OCI-LY3 (cell line): ENCODE measurements at regions not wholly inside any gene's neighbourhood (a gene's known extent, or its start where the extent isn't known, plus 50 kb on each side); places are given as distances from the start of the nearest gene placed in this dataset.

ENCODE experiments used
- H2AFZ ChIP-seq: fragments of 200-600, 300-600 bp; shearing (Covaris generic); 2 replicates; pipeline ENCODE4 v1.6.0; 2014; ENCODE audit warnings: antibody characterized with exemption, low read depth, low read length
- H3K27ac ChIP-seq: fragments of 200-600, 300-600 bp; sonication (generic); 2 replicates; pipeline ENCODE4 v1.5.1; 2014; ENCODE audit warnings: mild to moderate bottlenecking, low read length, moderate library complexity, mixed read lengths
- H3K27me3 ChIP-seq: fragments of 200-600, 300-600 bp; sonication (generic); 2 replicates; pipeline ENCODE4 v1.6.1; 2014; ENCODE audit warnings: low read depth, low read length, mixed read lengths
- H3K36me3 ChIP-seq: fragments of 200-600, 300-600 bp; sonication (generic); replicated peaks from 2 replicates; pipeline ENCODE3; 2014; ENCODE audit warnings: low read depth, low read length, mixed read lengths
- H3K4me1 ChIP-seq: fragments of 300-600, 200-600 bp; sonication (generic); 2 replicates; pipeline ENCODE4 v1.6.1; 2014; ENCODE audit warnings: low read length, mixed read lengths
- H3K4me2 ChIP-seq: fragments of 200-600, 300-600 bp; sonication (generic); 2 replicates; pipeline ENCODE4 v1.6.1; 2014; ENCODE audit warnings: low read length, mixed read lengths
- H3K4me3 ChIP-seq: fragments of 300-600, 200-600 bp; sonication (generic); 2 replicates; pipeline ENCODE4 v1.5.1; 2014; ENCODE audit warnings: antibody characterized with exemption, mild to moderate bottlenecking, low read length, moderate library complexity
- H3K79me2 ChIP-seq: fragments of 300-600, 200-600 bp; shearing (Covaris generic); 2 replicates; pipeline ENCODE4 v1.6.1; 2014; ENCODE audit warnings: mild to moderate bottlenecking, low read length, mixed read lengths
- H3K9ac ChIP-seq: fragments of 300-600, 200-600 bp; shearing (Covaris generic); 2 replicates; pipeline ENCODE4 v1.6.0; 2014; ENCODE audit warnings: mild to moderate bottlenecking, low read length, moderate library complexity
- H3K9me3 ChIP-seq: fragments of 200-600, 300-600 bp; shearing (Covaris generic); 2 replicates; pipeline ENCODE4 v1.6.1; 2014; ENCODE audit warnings: low read length, mixed read lengths; ENCODE audit not compliant: insufficient read depth
- H4K20me1 ChIP-seq: fragments of 200-600, 300-600 bp; sonication (generic); 2 replicates; pipeline ENCODE4 v1.6.1; 2016; ENCODE audit warnings: low read length, mixed read lengths; ENCODE audit not compliant: insufficient read depth
- CTCF ChIP-seq: fragments of 200-600, 300-600 bp; sonication (generic); IDR thresholded peaks from 2 replicates; pipeline ENCODE4 v1.5.1; 2014; ENCODE audit warnings: antibody characterized with exemption, low read length, low read depth
- EZH2phosphoT487 ChIP-seq: fragments of 200-600 bp; shearing (Covaris generic); IDR thresholded peaks from 2 replicates; pipeline ENCODE4 v1.6.1; 2018; ENCODE audit warnings: antibody characterized with exemption, mixed run types, low read depth

GRCh38 chr9:118003240-118003639, 299.0 kb downstream of the TLR4 start:
- H4K20me1 ChIP-seq, result no peaks in the 10 kb centered on the region
- H3K36me3 ChIP-seq, result no peaks in the 10 kb centered on the region
- H3K27ac ChIP-seq, result no peak overlapping the region
- H3K4me2 ChIP-seq, result no peak overlapping the region
- H3K9ac ChIP-seq, result no peak overlapping the region
- no peak overlapping the region for H3K4me3 ChIP-seq
- H3K79me2 ChIP-seq, result no peaks in the 10 kb centered on the region
- no peaks in the 10 kb centered on the region for H3K9me3 ChIP-seq
- TF ChIP-seq EZH2phosphoT487, result no peak
- TF ChIP-seq CTCF, result no peak
- no peak overlapping the region for H2AFZ ChIP-seq
- H3K27me3 ChIP-seq, result peaks cover 14% of the 10 kb centered on the region
- H3K4me1 ChIP-seq, result peaks cover 8% of the 10 kb centered on the region

- Histone ChIP-seq H2AFZ (no peak overlapping the region), H3K9ac (no peak overlapping the region), H4K20me1 (no peaks in the 10 kb centered on the region), H3K4me1 (peaks cover 8% of the 10 kb centered on the region), H3K4me3 (no peak overlapping the region), H3K36me3 (no peaks in the 10 kb centered on the region), H3K4me2 (no peak overlapping the region), H3K9me3 (no peaks in the 10 kb centered on the region), H3K79me2 (no peaks in the 10 kb centered on the region), H3K27me3 (peaks cover 23% of the 10 kb centered on the region), H3K27ac (no peak overlapping the region)
- TF ChIP-seq EZH2phosphoT487, result no peak
- no peak for TF ChIP-seq CTCF
Measured at GRCh38 chr9:118008246-118008645, 304.0 kb downstream of the TLR4 start.

GRCh38 chr9:118009614-118010013, 305.4 kb downstream of the TLR4 start:
- Histone ChIP-seq H3K79me2 (no peaks in the 10 kb centered on the region), H3K9me3 (no peaks in the 10 kb centered on the region), H2AFZ (no peak overlapping the region), H3K4me2 (no peak overlapping the region), H4K20me1 (no peaks in the 10 kb centered on the region), H3K36me3 (no peaks in the 10 kb centered on the region), H3K27ac (no peak overlapping the region), H3K27me3 (peaks cover 23% of the 10 kb centered on the region), H3K4me3 (no peak overlapping the region), H3K4me1 (peaks cover 1% of the 10 kb centered on the region), H3K9ac (no peak overlapping the region)
- no peak for TF ChIP-seq CTCF
- TF ChIP-seq EZH2phosphoT487, result no peak

- Histone ChIP-seq H3K9ac (no peak overlapping the region), H4K20me1 (no peaks in the 10 kb centered on the region), H3K9me3 (no peaks in the 10 kb centered on the region), H3K27ac (no peak overlapping the region), H3K27me3 (no peaks in the 10 kb centered on the region), H3K36me3 (no peaks in the 10 kb centered on the region), H3K4me3 (no peak overlapping the region), H3K79me2 (no peaks in the 10 kb centered on the region), H2AFZ (no peak overlapping the region), H3K4me2 (no peak overlapping the region), H3K4me1 (no peaks in the 10 kb centered on the region)
- no peak for TF ChIP-seq EZH2phosphoT487
Measured at GRCh38 chr9:118017607-118018122, 313.5 kb downstream of the TLR4 start.

- Histone ChIP-seq H3K4me3 (no peak overlapping the region), H3K4me2 (no peak overlapping the region), H3K27me3 (no peaks in the 10 kb centered on the region), H3K27ac (no peak overlapping the region), H2AFZ (no peak overlapping the region), H4K20me1 (no peaks in the 10 kb centered on the region), H3K79me2 (no peaks in the 10 kb centered on the region), H3K9ac (no peak overlapping the region), H3K4me1 (no peaks in the 10 kb centered on the region), H3K9me3 (no peaks in the 10 kb centered on the region), H3K36me3 (no peaks in the 10 kb centered on the region)
- TF ChIP-seq EZH2phosphoT487 (no peak), CTCF (no peak)
Measured at GRCh38 chr9:118023644-118024043, 319.4 kb downstream of the TLR4 start.
